Activated CD8-positive, alpha-beta T cell treated with anti-CD3 and anti-CD28 coated beads for 36 hours (primary cell): ENCODE measurements at regions not wholly inside any gene's neighbourhood (a gene's known extent, or its start where the extent isn't known, plus 50 kb on each side); places are given as distances from the start of the nearest gene placed in this dataset.

Source experiments
- ATAC-seq: fragments of 200-7000 bp; cut with Tn5 transposase; one replicate; pipeline ENCODE4 v1.10.0; 2021; ENCODE audit warnings: mild to moderate bottlenecking, moderate library complexity
- CTCF ChIA-PET: fragments of 350-600 bp; sonication (Branson Sonifier 250); formaldehyde crosslinking; loops from one replicate; lab custom pipeline; 2021; ENCODE audit warnings: antibody characterized with exemption; lab: Charles Lee
- POLR2A ChIA-PET: fragments of 350-600 bp; sonication (Branson Sonifier 250); formaldehyde crosslinking; loops from one replicate; lab custom pipeline; 2021; ENCODE audit warnings: antibody characterized with exemption; lab: Charles Lee
- DNase-seq: peaks from one replicate; pipeline ENCODE4 v3.0.0-alpha.2; 2020
- H3K27ac Mint-ChIP-seq: one replicate; pipeline ENCODE4 v1.8.0; 2021; ENCODE audit warnings: mild to moderate bottlenecking, mixed read lengths
- H3K27me3 Mint-ChIP-seq: one replicate; pipeline ENCODE4 v1.8.0; 2021; ENCODE audit warnings: mixed read lengths
- H3K36me3 Mint-ChIP-seq: one replicate; pipeline ENCODE4 v1.8.0; 2021; ENCODE audit warnings: low read depth, mixed read lengths
- H3K4me1 Mint-ChIP-seq: one replicate; pipeline ENCODE4 v1.8.0; 2021; ENCODE audit warnings: low read depth, mixed read lengths
- H3K4me3 Mint-ChIP-seq: one replicate; pipeline ENCODE4 v1.8.0; 2021; ENCODE audit warnings: mild to moderate bottlenecking, moderate library complexity, mixed read lengths
- H3K9me3 Mint-ChIP-seq: one replicate; pipeline ENCODE4 v1.8.0; 2021; ENCODE audit warnings: mixed read lengths
- intact Hi-C: fragments of 100-400 bp; cut with micrococcal nuclease; formaldehyde crosslinking; loops from one replicate; pipeline ENCODE4 v1.10.0; 2022
- TF ChIP-seq, protein P1 (sequence below): fragments of 200-600 bp; IDR thresholded peaks from one replicate; pipeline ENCODE4 v1.8.0; 2022; ENCODE audit warnings: antibody characterized with exemption, mild to moderate bottlenecking

DNA sequence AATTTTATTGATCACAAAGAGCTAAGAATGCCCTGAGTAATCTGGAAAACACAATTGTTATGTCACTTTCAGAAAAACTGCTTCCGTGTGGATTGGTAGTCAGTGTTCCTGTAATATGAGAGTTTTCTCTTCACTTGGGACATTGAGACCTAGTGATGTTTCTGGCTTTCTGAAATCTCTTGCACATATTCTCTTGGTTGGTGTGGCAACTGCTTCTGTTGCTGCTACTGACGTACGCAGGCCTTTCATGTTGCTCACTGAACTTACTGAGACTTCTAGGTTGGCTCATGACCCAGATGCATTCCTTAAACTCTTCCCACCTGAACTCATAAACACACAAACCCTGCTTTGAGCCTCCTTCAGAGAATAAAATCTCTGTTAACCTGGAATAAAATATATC lies 175.0 kb upstream of the PFN2 start:
- H3K9me3 Mint-ChIP-seq: no peaks in the 10 kb centered on the region
- CTCF ChIA-PET: no interaction called here
- H3K27ac Mint-ChIP-seq: no peak overlapping the region
- ATAC-seq: no peak
- DNase-seq: no peak
- intact Hi-C loops: no loop called here
- H3K4me1 Mint-ChIP-seq: peaks cover 8% of the 10 kb centered on the region
- H3K36me3 Mint-ChIP-seq: no peaks in the 10 kb centered on the region
- H3K27me3 Mint-ChIP-seq: peaks cover 14% of the 10 kb centered on the region
- TF ChIP-seq, protein P1, sequence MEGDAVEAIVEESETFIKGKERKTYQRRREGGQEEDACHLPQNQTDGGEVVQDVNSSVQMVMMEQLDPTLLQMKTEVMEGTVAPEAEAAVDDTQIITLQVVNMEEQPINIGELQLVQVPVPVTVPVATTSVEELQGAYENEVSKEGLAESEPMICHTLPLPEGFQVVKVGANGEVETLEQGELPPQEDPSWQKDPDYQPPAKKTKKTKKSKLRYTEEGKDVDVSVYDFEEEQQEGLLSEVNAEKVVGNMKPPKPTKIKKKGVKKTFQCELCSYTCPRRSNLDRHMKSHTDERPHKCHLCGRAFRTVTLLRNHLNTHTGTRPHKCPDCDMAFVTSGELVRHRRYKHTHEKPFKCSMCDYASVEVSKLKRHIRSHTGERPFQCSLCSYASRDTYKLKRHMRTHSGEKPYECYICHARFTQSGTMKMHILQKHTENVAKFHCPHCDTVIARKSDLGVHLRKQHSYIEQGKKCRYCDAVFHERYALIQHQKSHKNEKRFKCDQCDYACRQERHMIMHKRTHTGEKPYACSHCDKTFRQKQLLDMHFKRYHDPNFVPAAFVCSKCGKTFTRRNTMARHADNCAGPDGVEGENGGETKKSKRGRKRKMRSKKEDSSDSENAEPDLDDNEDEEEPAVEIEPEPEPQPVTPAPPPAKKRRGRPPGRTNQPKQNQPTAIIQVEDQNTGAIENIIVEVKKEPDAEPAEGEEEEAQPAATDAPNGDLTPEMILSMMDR: no peak
- POLR2A ChIA-PET: no interaction called here
- no peak overlapping the region for H3K4me3 Mint-ChIP-seq

DNA sequence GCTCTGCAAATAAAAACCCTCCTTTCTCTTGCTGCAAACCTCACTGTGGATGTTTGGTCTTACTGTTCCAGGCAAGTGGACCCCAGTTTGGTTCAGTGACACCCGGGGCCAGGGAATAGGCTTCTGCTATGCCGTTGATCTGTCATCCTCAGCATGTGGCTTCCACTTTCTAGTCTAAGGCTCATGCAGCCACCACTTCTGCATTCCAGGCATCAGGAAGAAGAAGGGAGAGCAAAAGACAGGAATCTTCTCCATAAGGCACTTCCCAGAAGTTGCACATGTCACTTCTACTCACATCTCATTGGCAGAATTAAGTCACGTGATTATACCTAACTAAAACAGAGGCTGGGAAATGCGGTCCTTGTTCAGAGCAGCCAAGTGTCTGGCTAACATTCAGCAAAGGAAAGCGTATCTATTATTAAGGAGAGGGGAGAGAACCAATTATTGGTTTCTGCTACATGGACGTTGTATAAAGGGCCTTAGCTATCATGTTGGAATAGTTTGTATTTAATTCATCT lies 173.6 kb upstream of the PFN2 start:
- ChIA-PET CTCF (no interaction called here), POLR2A (no interaction called here)
- DNase-seq (no peak), ATAC-seq (no peak)
- intact Hi-C loops: no loop called here
- no peaks in the 10 kb centered on the region for H3K36me3 Mint-ChIP-seq
- H3K4me1 Mint-ChIP-seq: peaks cover 8% of the 10 kb centered on the region
- peaks cover 10% of the 10 kb centered on the region for H3K27me3 Mint-ChIP-seq
- H3K4me3 Mint-ChIP-seq: no peak overlapping the region
- TF ChIP-seq, protein P1: no peak
- no peak overlapping the region for H3K27ac Mint-ChIP-seq
- no peaks in the 10 kb centered on the region for H3K9me3 Mint-ChIP-seq

DNA sequence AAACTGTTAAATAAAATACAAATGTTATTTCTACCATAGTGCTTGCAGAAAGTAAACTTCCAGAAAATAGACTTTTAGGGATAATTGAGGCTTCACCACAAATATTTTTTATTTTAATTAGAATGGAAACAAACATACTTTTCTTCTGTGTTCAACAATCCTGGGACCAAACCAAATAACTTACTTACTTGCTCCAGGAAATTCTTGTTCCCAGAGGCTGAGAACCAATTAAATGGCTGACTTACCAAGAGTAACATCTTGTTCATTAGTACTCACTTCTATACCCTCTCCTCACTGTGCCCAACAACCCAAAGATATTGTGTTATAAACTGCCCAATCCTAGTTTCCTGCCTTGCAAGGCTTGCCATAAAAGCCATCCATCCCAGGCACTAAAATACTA lies 172.2 kb upstream of the PFN2 start:
- POLR2A ChIA-PET: no interaction called here
- CTCF ChIA-PET: no interaction called here
- Mint-ChIP-seq H3K4me1 (peaks cover 8% of the 10 kb centered on the region), H3K36me3 (no peaks in the 10 kb centered on the region), H3K27me3 (peaks cover 4% of the 10 kb centered on the region), H3K27ac (no peak overlapping the region), H3K4me3 (no peak overlapping the region), H3K9me3 (no peaks in the 10 kb centered on the region)
- TF ChIP-seq, protein P1: no peak
- intact Hi-C loops: no loop called here
- ATAC-seq (no peak), DNase-seq (no peak)

DNA sequence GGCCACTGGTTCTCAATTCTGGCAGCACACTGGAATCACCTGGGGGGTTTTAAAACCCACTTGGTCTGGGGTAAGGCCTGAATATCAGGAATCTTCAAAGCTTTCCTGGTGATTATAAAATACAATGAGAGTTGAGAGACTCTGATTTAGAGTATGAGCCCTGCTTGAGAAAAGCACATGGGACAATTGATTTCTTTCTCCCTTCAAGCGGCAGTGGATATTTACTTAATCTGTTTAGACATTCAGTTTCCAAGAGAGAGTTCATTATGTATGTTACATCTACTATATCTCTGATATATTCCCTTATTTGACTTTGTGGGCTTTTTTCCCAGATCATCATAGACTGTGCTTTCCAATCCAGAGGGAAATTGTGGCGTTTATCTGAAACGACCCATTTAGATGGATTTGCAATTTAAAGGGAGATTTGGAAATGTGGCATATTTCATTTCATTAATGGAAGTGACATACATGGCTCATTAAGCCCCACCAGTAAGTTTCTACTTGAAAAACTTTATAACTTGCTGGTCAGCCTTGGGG lies 171.2 kb upstream of the PFN2 start:
- Mint-ChIP-seq H3K4me1 (no peaks in the 10 kb centered on the region), H3K9me3 (no peaks in the 10 kb centered on the region), H3K27ac (no peak overlapping the region), H3K4me3 (no peak overlapping the region), H3K36me3 (no peaks in the 10 kb centered on the region), H3K27me3 (peaks cover 8% of the 10 kb centered on the region)
- intact Hi-C loops: no loop called here
- DNase-seq: no peak
- no peak for ATAC-seq
- ChIA-PET CTCF (interaction anchor here (1.6 kb wide), 1 partner anchor 42 kb away, joined by 5 read pairs; no protein-coding TSS in a partner anchor), POLR2A (interaction anchor here (0.7 kb wide), 1 partner anchor 422 kb away, joined by 3 read pairs; no protein-coding TSS in a partner anchor)
- TF ChIP-seq, protein P1: no peak

DNA sequence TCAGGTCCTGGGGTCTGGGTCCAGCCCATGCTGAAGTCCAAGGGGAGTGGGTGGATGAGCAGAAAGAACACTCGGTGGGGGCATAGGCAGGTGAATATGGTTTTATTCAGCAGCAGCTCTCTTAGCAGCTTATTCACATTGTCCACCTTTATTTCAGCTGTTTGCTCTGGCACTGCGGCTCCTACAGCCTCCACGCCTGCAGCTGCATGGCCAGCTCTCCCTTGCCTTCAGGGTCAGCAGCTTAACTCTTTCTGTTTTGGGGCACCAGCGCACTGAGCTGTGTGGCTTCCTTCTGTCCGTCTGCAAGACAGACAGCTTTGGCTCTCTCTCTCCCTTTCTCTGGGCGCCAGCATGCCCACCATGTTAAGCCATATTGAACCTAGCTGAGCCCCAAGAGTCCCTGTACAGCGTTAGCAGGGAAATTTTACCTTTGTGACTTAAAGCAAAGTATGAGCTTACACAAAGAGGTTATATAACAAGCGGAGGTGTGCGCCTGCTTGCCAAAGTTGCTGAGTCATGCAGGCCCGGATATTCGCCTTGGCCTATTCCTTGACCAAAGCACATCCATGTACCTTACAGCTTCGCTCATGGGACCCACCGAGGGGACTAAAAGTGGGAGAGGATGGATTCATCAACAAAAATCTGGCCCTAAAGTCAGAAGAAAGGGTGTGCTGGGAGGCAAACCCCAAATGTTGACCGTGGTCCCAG lies 170.1 kb upstream of the PFN2 start:
- intact Hi-C loops: no loop called here
- ChIA-PET POLR2A (no interaction called here), CTCF (interaction anchor here (1.6 kb wide), 1 partner anchor 43 kb away, joined by 5 read pairs; no protein-coding TSS in a partner anchor)
- DNase-seq (no peak), ATAC-seq (no peak)
- H3K36me3 Mint-ChIP-seq: no peaks in the 10 kb centered on the region
- peaks cover 11% of the 10 kb centered on the region for H3K27me3 Mint-ChIP-seq
- H3K4me1 Mint-ChIP-seq: no peaks in the 10 kb centered on the region
- TF ChIP-seq, protein P1: no peak
- no peak overlapping the region for H3K27ac Mint-ChIP-seq
- H3K4me3 Mint-ChIP-seq: no peak overlapping the region
- H3K9me3 Mint-ChIP-seq: no peaks in the 10 kb centered on the region
